ENCODE measurements at regions not wholly inside any gene's neighbourhood (a gene's known extent, or its start where the extent isn't known, plus 50 kb on each side); places are given as distances from the start of the nearest gene placed in this dataset.
"Not testable (repeated sequence)": the region's sequence is repeated elsewhere in the genome, so short reads cannot be mapped to it uniquely, and the experiment has no call there.

- no peak for DNase-seq (ENCODE audit: low read depth)
- H3K27me3 ChIP-seq (ENCODE audit: control insufficient read depth, insufficient read depth, low read length) = no peaks in the 10 kb centered on the region
- TF ChIP-seq CTCF (IDR thresholded peaks at IDR 0.05; ENCODE audit: insufficient read depth, low read depth, low read length) = no peak
- H3K4me3 ChIP-seq (ENCODE audit: low read depth, low read length) = no peak overlapping the region
- POLR2A ChIA-PET = no interaction called here
- H3K36me3 ChIP-seq (ENCODE audit: control insufficient read depth, insufficient read depth, low read length) = no peaks in the 10 kb centered on the region
- CTCF ChIA-PET = no interaction called here
These were observed 123.4 kb downstream of the ATP6V1G3 start for GRCh38 chr1:198417039-198417438.

GRCh38 chr1:198416296-198416695 is 124.2 kb downstream of the ATP6V1G3 start:
- DNase-seq (ENCODE audit: low read depth) = peak; percentile 12
- H3K36me3 ChIP-seq (ENCODE audit: control insufficient read depth, insufficient read depth, low read length) = no peaks in the 10 kb centered on the region
- CTCF ChIA-PET = no interaction called here
- no peaks in the 10 kb centered on the region for H3K27me3 ChIP-seq (ENCODE audit: control insufficient read depth, insufficient read depth, low read length)
- no peak overlapping the region for H3K4me3 ChIP-seq (ENCODE audit: low read depth, low read length)
- no peak for TF ChIP-seq CTCF (IDR thresholded peaks at IDR 0.05; ENCODE audit: insufficient read depth, low read depth, low read length)
- POLR2A ChIA-PET = no interaction called here

GRCh38 chr1:198411240-198411639 is 129.2 kb downstream of the ATP6V1G3 start:
- CTCF ChIA-PET = no interaction called here
- POLR2A ChIA-PET = no interaction called here
- H3K36me3 ChIP-seq (ENCODE audit: control insufficient read depth, insufficient read depth, low read length) = no peaks in the 10 kb centered on the region
- no peak for TF ChIP-seq CTCF (IDR thresholded peaks at IDR 0.05; ENCODE audit: insufficient read depth, low read depth, low read length)
- DNase-seq (ENCODE audit: low read depth) = no peak
- H3K4me3 ChIP-seq (ENCODE audit: low read depth, low read length) = no peak overlapping the region
- H3K27me3 ChIP-seq (ENCODE audit: control insufficient read depth, insufficient read depth, low read length) = no peaks in the 10 kb centered on the region

DNA sequence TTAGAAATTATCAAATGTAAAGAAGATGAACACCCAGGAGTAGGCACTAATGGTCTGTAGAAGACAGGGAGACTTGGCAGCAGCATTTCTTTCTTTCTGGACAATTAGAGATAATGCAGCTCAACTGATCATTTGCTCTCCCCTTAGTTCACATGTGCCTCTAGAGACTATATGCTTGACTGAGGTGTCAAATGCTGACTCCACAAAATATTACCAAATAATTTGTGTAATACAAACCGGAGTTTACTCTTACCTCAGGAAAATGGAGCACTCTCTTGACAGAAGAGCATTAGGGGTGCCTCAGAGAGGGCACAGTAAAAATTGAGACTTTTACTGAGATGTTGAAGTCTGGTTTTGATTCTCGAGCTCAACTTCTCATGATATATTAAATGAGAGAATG is 131.8 kb downstream of the ATP6V1G3 start:
- no peak for TF ChIP-seq CTCF (IDR thresholded peaks at IDR 0.05; ENCODE audit: insufficient read depth, low read depth, low read length)
- ChIA-PET POLR2A (no interaction called here), CTCF (no interaction called here)
- no peaks in the 10 kb centered on the region for H3K36me3 ChIP-seq (ENCODE audit: control insufficient read depth, insufficient read depth, low read length)
- H3K27me3 ChIP-seq (ENCODE audit: control insufficient read depth, insufficient read depth, low read length) = no peaks in the 10 kb centered on the region
- no peak overlapping the region for H3K4me3 ChIP-seq (ENCODE audit: low read depth, low read length)
- DNase-seq (ENCODE audit: low read depth) = no peak

- POLR2A ChIA-PET; DNase-seq (ENCODE audit: low read depth); H3K27me3 ChIP-seq (ENCODE audit: control insufficient read depth, insufficient read depth, low read length); H3K36me3 ChIP-seq (ENCODE audit: control insufficient read depth, insufficient read depth, low read length); H3K4me3 ChIP-seq (ENCODE audit: low read depth, low read length); CTCF ChIA-PET: not testable (repeated sequence)
These were observed 135.8 kb downstream of the ATP6V1G3 start for GRCh38 chr1:198404632-198405031.

GRCh38 chr1:198400063-198400462 is 140.4 kb downstream of the ATP6V1G3 start:
- H3K36me3 ChIP-seq (ENCODE audit: control insufficient read depth, insufficient read depth, low read length) = no peaks in the 10 kb centered on the region
- H3K27me3 ChIP-seq (ENCODE audit: control insufficient read depth, insufficient read depth, low read length) = no peaks in the 10 kb centered on the region
- TF ChIP-seq CTCF (IDR thresholded peaks at IDR 0.05; ENCODE audit: insufficient read depth, low read depth, low read length) = no peak
- no peak overlapping the region for H3K4me3 ChIP-seq (ENCODE audit: low read depth, low read length)
- ChIA-PET CTCF (interaction anchor here (1.3 kb wide), 1 partner anchor 9 kb away, joined by 3 read pairs; no protein-coding TSS in a partner anchor), POLR2A (no interaction called here)
- no peak for DNase-seq (ENCODE audit: low read depth)
